NT2/D1 (cell line): ENCODE measurements at regions not wholly inside any gene's neighbourhood (a gene's known extent, or its start where the extent isn't known, plus 50 kb on each side); places are given as distances from the start of the nearest gene placed in this dataset.

ENCODE experiments used
- DNase-seq: peaks from one replicate; pipeline ENCODE4 v3.0.0-alpha.2; 2011; ENCODE audit warnings: low read depth, low spot score
- H3K27me3 ChIP-seq: 2 replicates; pipeline ENCODE4 v1.6.0; 2011; ENCODE audit warnings: mild to moderate bottlenecking; ENCODE audit not compliant: insufficient read length, insufficient read depth
- H3K36me3 ChIP-seq: 2 replicates; pipeline ENCODE4 v1.6.1; 2011; ENCODE audit warnings: mild to moderate bottlenecking, low read length, mixed read lengths; ENCODE audit not compliant: insufficient read depth, insufficient read length
- H3K4me1 ChIP-seq: 2 replicates; pipeline ENCODE4 v1.5.1; 2011; ENCODE audit not compliant: insufficient read depth, insufficient read length
- H3K4me3 ChIP-seq: 2 replicates; pipeline ENCODE4 v1.5.1; 2011; ENCODE audit warnings: low read depth; ENCODE audit not compliant: insufficient read length
- H3K9ac ChIP-seq: 2 replicates; pipeline ENCODE4 v1.6.0; 2011; ENCODE audit warnings: low read depth; ENCODE audit not compliant: insufficient read length
- H3K9me3 ChIP-seq: 2 replicates; pipeline ENCODE4 v1.5.1; 2011; ENCODE audit warnings: mild to moderate bottlenecking, low read length; ENCODE audit not compliant: insufficient read depth
- SUZ12 ChIP-seq: IDR thresholded peaks from 2 replicates; pipeline ENCODE4 v1.6.1; 2011; ENCODE audit not compliant: insufficient read length, insufficient read depth; ENCODE audit errors: extremely low read depth
- YY1 ChIP-seq: IDR thresholded peaks from 2 replicates; pipeline ENCODE4 v1.6.1; 2011; ENCODE audit not compliant: insufficient read length, insufficient read depth
- ZNF274 ChIP-seq: IDR thresholded peaks from 2 replicates; pipeline ENCODE4 v1.6.1; 2011; ENCODE audit warnings: mild to moderate bottlenecking, low read depth, low read length

DNA sequence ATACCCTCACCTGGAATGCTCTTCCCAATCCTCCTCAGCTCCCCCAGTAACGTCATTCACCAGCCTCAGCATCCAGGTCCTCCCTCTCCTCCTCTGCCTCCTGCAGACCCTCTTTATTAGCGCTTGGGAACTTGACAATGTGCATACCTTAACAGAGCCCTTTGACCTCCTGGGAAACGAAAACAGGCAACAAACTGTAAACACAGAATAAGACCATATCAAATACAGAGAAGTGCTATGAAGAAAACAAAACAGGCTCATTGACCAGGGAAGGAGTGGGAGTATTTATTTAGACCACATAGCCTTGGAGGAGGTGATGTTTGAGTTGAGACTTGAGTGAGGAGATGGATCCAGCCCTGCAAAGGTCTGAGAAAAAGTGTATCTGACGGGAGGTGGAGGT lies 107.9 kb upstream of the SLC7A1 start:
- DNase-seq, result no peak
- Histone ChIP-seq H3K4me1 (no peaks in the 10 kb centered on the region), H3K9ac (no peak overlapping the region)

DNA sequence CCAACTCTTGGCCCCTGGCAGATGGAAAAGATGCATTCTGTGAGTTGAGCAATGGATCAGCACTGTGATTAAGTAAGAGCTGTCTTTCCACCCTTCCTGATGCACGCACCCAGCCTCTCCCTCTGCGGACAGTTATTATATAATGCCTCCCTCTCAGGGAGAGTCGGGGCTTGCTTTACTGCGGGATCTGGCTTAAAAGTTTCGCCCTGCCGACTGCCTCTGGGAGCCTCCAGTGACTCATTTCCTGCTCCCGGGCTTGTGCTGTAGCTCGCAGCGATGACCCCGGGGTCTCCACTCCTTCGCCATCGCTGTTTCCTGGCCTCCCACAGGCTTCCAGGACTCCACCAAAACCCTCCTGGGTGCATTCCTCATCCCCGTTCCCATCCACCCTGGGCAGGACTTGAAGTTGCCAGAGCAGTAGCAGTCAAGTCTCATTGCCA lies 107.4 kb upstream of the SLC7A1 start:
- Histone ChIP-seq H3K4me3 (peak overlapping the region; percentile 13), H3K36me3 (no peaks in the 10 kb centered on the region), H3K9me3 (peaks cover 6% of the 10 kb centered on the region; the same call in 1 of the 2 replicates), H3K27me3 (no peaks in the 10 kb centered on the region), H3K9ac (no peak overlapping the region), H3K4me1 (no peaks in the 10 kb centered on the region)
- TF ChIP-seq YY1 (no peak), ZNF274 (no peak), SUZ12 (no peak)
- no peak for DNase-seq

More for the DNA sequence above, 107.9 kb upstream of the SLC7A1 start:
- Histone ChIP-seq H3K36me3 (no peaks in the 10 kb centered on the region), H3K9me3 (peaks cover 6% of the 10 kb centered on the region; the same call in 1 of the 2 replicates), H3K27me3 (no peaks in the 10 kb centered on the region), H3K4me3 (no peak overlapping the region)
- TF ChIP-seq YY1 (no peak), SUZ12 (no peak), ZNF274 (no peak)

DNA sequence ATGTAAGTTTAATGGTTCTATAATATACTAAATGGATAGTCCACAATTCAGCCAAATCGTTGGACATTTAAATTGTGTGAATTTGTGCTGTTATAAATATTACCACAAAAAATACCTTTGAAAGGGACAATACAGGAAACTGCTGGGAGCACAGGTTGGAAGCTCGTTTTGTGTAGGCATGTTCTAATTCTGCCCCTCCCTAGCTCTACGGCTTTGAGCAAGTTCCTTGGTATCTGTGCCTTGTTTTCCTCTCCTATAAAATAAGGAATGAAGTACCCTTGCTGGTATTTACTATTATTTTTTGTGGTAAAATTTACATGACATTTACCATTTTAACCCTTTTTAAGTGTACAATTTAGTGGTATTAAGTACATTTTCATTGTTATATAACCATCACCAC lies 102.6 kb upstream of the SLC7A1 start:
- H3K36me3 ChIP-seq, result no peaks in the 10 kb centered on the region
- no peak for DNase-seq
- H3K9me3 ChIP-seq, result no peaks in the 10 kb centered on the region
- TF ChIP-seq ZNF274, result no peak
- no peak for TF ChIP-seq SUZ12
- no peak for TF ChIP-seq YY1
- no peaks in the 10 kb centered on the region for H3K4me1 ChIP-seq
- H3K4me3 ChIP-seq, result no peak overlapping the region
- no peaks in the 10 kb centered on the region for H3K27me3 ChIP-seq
- H3K9ac ChIP-seq, result no peak overlapping the region

DNA sequence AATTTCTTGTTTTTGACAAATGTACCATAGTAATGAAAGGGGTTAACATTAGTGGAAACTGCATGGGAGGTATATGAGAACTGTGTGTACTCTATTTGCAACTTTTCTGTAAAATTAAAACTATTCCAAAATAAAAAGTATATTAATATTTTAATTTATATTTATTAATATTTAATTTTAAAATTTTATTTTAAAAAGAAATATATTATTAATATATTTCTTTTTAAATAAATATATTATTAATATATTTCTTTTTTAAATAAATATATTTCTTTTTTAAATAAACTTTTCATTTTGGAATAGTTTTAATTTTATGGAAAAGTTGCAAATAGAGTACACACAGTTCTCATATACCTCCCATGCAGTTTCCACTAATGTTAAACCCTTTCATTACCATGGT lies 101.1 kb upstream of the SLC7A1 start:
- TF ChIP-seq ZNF274 (no peak), SUZ12 (no peak), YY1 (no peak)

DNA sequence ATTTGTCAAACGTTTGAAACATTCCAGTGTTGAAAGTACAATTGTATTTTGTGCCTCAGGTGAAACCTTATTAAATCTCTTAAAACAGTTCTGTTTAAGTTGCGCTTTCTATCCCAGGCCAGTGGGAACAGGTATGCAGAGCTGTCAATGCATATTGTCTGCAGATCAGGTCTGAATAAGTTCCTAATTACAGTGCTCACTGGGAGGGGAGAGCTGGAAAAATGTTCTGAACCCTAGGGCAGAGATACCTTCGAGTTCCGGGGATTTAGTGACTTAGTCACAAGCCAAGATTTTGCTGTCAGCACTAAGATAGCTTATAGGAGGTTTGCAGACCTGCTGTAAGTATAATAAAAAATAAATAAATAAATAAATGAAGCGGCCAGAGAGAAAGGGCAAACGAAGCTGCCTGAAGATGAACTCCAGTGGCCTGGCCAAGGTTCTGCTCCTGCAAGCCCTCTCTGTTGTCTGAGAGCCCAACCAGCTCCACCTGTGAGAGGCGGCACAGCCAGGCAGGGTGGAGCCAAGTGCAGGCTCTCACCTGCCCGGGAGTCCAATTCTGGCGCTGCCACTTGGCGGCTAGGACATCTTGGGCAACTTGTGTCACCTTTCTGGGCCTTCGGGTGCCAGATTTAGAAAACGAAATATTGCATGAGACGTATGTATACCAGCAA lies 97.9 kb upstream of the SLC7A1 start:
- TF ChIP-seq YY1, result no peak
- TF ChIP-seq ZNF274, result no peak
- TF ChIP-seq SUZ12, result no peak
- Histone ChIP-seq H3K9me3 (no peaks in the 10 kb centered on the region), H3K4me3 (no peak overlapping the region), H3K4me1 (no peaks in the 10 kb centered on the region), H3K36me3 (no peaks in the 10 kb centered on the region), H3K9ac (no peak overlapping the region), H3K27me3 (no peaks in the 10 kb centered on the region)
- no peak for DNase-seq

More for the DNA sequence above, 101.1 kb upstream of the SLC7A1 start:
- H3K4me3 ChIP-seq, result no peak overlapping the region
- no peaks in the 10 kb centered on the region for H3K9me3 ChIP-seq
- no peak for DNase-seq
- no peaks in the 10 kb centered on the region for H3K4me1 ChIP-seq
- H3K9ac ChIP-seq, result no peak overlapping the region
- no peaks in the 10 kb centered on the region for H3K36me3 ChIP-seq
- no peaks in the 10 kb centered on the region for H3K27me3 ChIP-seq

DNA sequence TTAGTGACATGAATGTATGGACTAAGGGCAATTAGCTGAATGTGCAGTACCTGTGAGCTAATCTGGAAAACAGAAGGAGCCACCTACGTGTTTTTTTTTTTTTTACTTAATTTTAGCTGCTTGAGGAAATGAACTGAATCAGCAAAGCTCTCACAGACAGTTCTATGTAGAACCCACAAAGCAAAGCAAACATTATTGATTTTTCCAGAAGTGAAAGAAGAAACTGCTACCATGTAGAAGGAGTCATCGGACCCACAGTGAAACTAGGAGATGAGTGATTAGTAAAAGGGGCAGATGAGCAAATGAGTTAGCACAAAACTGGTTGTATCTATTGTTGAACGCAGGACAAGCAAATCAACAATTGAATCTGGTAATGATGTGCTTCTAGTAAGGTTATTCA lies 94.1 kb upstream of the SLC7A1 start:
- no peaks in the 10 kb centered on the region for H3K36me3 ChIP-seq
- H3K9ac ChIP-seq, result no peak overlapping the region
- no peak for DNase-seq
- no peak for TF ChIP-seq YY1
- no peak for TF ChIP-seq SUZ12
- TF ChIP-seq ZNF274, result no peak
- no peak overlapping the region for H3K4me3 ChIP-seq
- H3K27me3 ChIP-seq, result no peaks in the 10 kb centered on the region
- no peaks in the 10 kb centered on the region for H3K4me1 ChIP-seq
- H3K9me3 ChIP-seq, result no peaks in the 10 kb centered on the region

DNA sequence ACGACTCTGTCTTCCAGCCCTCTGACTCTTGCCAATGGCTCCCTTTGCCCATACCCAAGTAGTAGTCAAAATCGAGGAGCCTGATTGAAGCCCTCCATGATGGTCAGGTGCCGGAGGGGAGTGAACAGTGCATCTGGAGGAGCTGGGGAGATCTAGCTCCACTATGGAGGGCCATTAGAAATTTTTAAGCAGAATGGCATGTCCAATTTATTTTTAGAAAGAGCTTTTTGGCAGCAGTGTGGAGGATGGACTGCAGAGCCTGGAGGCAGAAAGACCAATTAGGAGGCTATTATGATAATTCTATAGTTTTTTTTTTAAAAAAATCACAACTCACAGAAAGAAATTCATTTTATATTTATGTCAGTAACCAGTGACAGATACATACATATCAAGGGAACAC lies 92.7 kb upstream of the SLC7A1 start:
- TF ChIP-seq YY1, result no peak
- TF ChIP-seq ZNF274, result no peak
- TF ChIP-seq SUZ12, result no peak
- no peak for DNase-seq
- H3K9ac ChIP-seq, result no peak overlapping the region
- H3K4me1 ChIP-seq, result no peaks in the 10 kb centered on the region
- no peaks in the 10 kb centered on the region for H3K36me3 ChIP-seq
- H3K27me3 ChIP-seq, result no peaks in the 10 kb centered on the region
- no peaks in the 10 kb centered on the region for H3K9me3 ChIP-seq
- H3K4me3 ChIP-seq, result no peak overlapping the region
